ENCODE measurements at regions not wholly inside any gene's neighbourhood (a gene's known extent, or its start where the extent isn't known, plus 50 kb on each side); places are given as distances from the start of the nearest gene placed in this dataset.

GRCh38 chr1:81375884-81376548, 424.7 kb upstream of the ADGRL2 start:
- DNase-seq: no peak

DNA sequence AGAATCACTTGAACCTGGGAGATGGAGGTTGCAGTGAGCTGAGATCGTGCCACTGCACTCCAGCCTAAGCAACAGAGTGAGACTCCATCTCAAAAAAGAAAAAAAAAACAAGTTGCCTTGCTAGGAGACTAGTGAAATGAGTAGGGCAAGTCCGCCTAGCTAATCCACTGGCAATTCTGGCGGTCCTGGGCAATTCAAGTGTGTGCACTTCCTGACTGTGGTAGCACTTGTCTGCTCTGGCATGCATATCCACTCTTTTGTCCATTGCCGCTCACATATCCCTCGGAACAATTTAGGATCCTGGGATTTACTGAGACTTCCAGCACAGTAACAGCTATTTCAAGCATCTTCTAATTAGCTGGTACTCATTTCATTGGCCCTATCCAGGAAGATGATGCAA, 426.3 kb upstream of the ADGRL2 start:
- no peak for DNase-seq

DNA sequence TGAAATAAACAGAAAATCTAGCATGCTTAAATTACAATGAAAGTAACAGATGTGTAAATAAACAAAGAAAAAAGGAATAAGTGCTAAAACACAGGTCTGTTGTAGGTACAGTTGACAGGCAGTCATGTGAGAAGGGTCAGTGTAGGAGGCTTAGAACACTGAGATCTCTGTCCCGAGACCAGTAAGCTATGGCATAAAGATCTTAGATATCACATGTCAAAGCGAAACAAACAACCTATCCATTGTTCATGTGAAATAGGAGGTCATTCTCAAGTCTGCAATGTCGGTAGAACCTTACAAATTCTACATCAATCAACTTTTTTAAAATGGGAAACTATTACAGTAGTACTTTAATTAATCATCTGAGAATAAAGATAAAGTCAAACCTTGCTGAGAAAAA, 428.9 kb upstream of the ADGRL2 start:
- DNase-seq: no peak

GRCh38 chr1:81369833-81370232, 430.9 kb upstream of the ADGRL2 start:
- no peak for DNase-seq

DNA sequence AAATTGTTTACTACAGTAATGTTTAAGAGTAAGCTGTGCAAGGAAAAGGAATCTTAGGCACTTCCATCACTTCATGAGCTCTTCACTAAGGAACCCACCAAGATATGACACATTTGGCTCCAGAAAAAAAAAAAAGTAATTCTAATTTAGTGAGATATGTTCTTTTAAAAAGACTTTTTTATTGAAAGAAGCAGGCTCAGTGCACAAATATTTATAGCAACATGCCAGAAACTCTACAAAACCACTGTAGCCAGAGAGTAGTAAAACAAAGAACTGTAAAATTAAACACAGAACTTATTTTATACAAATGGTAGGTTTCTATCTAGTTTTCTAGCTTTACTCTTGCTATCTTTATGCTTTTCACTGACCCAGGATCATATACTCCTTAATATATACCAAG, 434.6 kb upstream of the ADGRL2 start:
- DNase-seq: no peak

DNA sequence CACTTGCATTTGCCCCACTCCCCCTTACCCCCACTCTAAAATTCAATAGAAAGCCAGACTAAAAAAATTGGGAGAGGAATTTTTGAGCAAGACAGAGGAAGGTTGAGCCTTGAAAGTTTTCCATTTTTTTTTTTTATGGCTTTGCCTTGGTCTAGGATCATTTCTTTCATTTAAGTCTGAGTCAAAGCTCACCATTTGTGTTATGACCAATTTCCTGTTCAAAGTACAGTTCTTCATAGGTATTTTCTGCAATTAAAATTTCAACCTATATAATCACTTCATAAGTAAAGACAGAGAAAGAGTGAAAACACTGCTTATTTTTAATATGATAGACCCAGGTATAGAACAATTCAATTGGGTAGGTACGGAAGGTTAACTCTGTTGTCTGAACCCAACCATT, 436.6 kb upstream of the ADGRL2 start:
- no peak for DNase-seq

GRCh38 chr1:81358151-81358550, 442.6 kb upstream of the ADGRL2 start:
- DNase-seq: no peak

DNA sequence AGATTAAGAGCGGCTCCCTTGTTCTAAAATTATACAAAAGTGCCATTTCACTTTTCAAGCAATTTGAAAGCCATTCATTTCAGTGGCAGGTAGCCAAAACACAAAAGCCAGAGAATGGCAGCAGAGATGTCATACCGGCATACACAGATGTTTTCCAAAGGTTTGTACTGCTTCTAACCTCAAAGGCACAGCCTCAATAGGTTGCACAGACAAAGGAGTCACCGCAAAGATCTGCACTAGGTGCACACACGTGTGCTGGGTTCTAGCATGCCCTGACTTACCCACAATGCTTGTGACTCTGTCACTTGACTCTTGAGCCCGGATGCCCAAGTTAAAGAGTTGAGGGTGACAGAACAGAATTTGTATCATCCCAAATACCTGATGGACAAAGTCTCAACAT, 448.9 kb upstream of the ADGRL2 start:
- no peak for DNase-seq

- no peak for DNase-seq
These were observed 451.4 kb upstream of the ADGRL2 start for GRCh38 chr1:81349194-81349965.

GRCh38 chr1:81345110-81345509, 455.6 kb upstream of the ADGRL2 start:
- DNase-seq: no peak

DNA sequence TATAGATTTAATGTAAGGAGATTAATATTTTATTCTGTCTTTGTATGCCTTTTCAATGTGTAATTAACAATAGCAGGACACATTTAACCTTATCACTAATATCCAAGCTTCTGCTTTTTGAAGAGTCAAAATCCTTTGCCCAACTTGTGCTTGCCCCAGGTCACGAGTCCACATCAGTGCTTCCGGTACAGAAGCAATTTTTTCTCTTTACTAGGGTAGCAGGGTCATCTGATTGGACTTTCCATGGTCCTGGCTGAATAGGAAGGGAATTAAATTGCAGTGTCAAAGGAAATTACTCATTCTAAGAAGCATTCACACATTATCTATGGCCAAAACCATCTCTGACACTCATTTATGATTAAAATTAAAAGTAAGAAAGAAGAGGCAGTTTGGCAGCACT, 460.5 kb upstream of the ADGRL2 start:
- DNase-seq: no peak

DNA sequence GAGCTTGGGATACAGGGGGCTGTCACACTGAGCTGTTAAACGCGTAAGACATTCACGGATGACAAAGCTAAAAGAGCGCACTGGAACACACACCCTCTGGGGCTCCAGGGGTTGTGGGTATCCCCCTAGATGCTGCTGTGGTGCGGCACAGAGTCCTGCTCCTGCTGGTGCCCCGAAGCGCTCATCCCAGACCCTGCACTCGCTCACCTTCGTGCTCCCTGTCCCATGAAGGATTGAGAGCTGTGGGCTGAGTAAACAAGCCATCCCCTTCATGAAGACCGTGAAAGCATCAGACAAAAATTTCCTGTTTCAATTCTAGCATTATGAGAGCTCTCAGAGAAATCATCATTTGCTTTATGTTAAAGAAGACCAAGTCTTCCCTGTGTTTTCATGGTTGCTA, 463.5 kb upstream of the ADGRL2 start:
- DNase-seq: no peak

DNA sequence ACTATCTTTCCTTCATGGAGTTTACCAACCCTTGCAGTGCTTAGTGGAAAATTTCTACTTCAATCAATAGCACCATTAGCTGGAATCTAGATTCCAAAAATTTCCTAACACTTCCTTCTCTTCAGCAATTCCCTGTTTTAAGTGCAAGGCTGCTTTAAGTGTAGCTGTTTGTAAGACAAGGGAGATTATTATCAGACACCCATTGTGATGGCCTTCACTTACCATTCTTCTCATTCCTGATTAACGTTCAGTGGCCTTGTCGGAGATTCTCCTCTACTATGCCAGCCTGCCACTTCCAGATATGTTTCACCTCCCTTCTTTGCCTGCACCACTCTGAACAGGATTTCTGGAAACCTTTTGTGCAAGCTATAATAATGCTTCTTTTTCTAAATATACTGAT, 464.9 kb upstream of the ADGRL2 start:
- no peak for DNase-seq

- no peak for DNase-seq
These were observed 470.2 kb upstream of the ADGRL2 start for GRCh38 chr1:81330521-81330920.

- no peak for DNase-seq
These were observed 470.6 kb upstream of the ADGRL2 start for GRCh38 chr1:81330111-81330510.

GRCh38 chr1:81329041-81329440, 471.7 kb upstream of the ADGRL2 start:
- no peak for DNase-seq

GRCh38 chr1:81327743-81328142, 473.0 kb upstream of the ADGRL2 start:
- no peak for DNase-seq

- no peak for DNase-seq
These were observed 473.5 kb upstream of the ADGRL2 start for GRCh38 chr1:81327103-81327710.

GRCh38 chr1:81326212-81326611, 474.5 kb upstream of the ADGRL2 start:
- DNase-seq: no peak

DNA sequence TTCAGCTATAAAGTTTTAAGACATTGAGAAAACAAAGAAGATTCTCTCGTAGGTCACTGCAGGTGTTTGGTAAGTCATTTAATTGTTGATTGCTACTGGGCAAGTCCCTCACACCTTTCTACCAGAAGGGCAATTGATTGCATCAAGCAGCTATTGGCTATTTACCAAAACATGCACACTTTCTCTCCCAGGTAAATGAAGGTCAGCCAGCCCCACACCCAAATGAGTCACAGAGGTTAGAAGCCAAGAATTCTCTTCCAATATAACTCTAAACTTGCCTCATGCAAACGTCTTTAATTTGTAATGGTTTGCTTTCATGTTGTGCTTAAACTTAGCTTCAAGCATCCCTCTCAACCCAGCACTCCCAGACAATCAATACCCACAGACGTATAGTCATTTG, 475.3 kb upstream of the ADGRL2 start:
- no peak for DNase-seq

DNA sequence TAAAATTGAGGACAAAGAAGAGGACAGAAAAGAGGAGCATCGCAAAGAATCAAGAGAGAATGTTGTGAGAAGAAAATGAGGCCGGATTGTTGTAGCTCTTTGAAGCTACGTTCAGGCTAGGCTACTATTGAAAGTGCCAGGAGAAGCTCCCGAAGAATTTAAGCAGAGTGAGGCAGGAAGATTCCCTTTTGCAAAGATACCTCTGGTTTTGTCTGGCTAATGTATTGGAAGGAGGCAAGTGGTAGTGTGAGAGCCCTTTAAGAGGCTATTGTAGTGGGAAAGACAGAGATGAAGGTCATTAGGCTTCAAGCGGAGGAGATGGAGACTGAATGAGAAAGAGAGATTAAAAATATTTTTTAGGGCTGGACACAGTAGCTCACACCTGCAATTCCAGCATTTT, 476.9 kb upstream of the ADGRL2 start:
- no peak for DNase-seq

DNA sequence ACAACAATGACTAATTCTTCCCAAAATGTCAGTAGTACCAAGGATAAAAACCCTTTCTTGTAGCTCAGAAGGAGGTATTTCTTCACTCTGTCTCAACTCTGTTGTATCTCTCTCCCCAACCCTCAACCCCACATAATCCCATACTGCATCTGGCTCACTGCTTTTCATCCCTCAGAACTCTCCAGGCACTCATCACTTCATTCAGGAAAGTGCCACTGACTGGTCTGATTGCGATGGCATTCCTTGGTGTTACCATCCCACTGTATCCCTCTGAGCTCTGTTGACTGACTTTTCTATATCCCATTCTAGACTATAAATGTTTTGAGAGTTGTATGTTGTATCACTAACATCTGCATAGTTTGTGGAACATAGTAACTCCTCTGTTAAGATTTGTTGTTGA, 483.5 kb upstream of the ADGRL2 start:
- DNase-seq: no peak

GRCh38 chr1:81314513-81315233, 486.1 kb upstream of the ADGRL2 start:
- no peak for DNase-seq

DNA sequence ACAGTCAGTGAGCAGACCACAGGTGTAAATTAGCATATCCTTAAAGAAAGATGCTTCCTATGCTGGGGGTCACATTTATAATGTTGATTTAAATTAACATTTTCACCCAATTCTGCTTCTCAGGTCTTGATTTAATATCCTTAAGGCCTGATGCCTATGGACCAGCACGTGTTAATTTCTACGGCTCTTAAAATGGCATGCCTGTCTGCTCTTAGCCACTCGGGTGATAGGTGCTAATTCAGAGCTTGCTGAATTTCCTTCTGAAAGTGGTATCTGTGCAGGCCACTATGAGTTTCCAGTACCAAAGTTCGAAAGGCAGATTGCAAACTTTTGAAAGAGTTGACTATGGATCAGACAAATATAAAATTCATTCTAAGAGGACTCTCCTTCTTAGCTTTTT, 487.4 kb upstream of the ADGRL2 start:
- DNase-seq: no peak

Measured in CD4-positive, alpha-beta T cell treated with Interleukin-1 beta for 1 hour (primary cell).